ENCODE measurements at regions not wholly inside any gene's neighbourhood (a gene's known extent, or its start where the extent isn't known, plus 50 kb on each side); places are given as distances from the start of the nearest gene placed in this dataset.

- TF ChIP-seq POLR2A (IDR thresholded peaks at IDR 0.05) (no peak), CTCF (IDR thresholded peaks at IDR 0.05) (no peak)
Measured at GRCh38 chr6:140388815-140389214, 1014.4 kb upstream of the CITED2 start.

All from Peyer's patch (tissue), 4 donors.